ENCODE measurements at regions not wholly inside any gene's neighbourhood (a gene's known extent, or its start where the extent isn't known, plus 50 kb on each side); places are given as distances from the start of the nearest gene placed in this dataset.

DNA sequence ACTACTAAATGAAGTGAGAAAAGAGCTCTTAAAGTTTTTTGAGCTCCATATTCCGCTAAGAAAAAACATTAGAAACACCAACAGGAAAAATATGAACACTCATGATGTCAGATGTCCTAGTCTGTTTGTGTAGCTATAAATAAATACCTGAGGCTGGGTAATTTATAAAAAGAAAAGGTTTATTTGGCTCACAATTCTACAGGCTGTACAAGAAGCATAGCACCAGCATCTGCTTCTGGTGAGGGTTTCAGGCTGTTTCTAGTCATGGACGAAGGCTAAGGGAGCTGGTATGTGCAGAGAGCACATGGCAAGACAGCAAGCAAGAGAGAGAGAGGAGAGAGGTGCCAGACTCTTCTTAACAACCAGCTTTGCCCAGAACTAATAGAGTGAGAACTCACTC lies 186.2 kb downstream of the PLK2 start (continued):
- TF ChIP-seq CHD7 (IDR thresholded peaks at IDR 0.05; ENCODE audit: insufficient replicate concordance, low read length) (no peak), SRF (IDR thresholded peaks at IDR 0.05; ENCODE audit: low read depth, low read length) (no peak), TEAD4 (IDR thresholded peaks at IDR 0.05; ENCODE audit: low read depth, low read length) (no peak), GABPA (IDR thresholded peaks at IDR 0.05; ENCODE audit: borderline replicate concordance, insufficient read depth, low read length) (no peak), HDAC2 (IDR thresholded peaks at IDR 0.05; ENCODE audit: borderline replicate concordance in 1 of 2, low read depth in 2 of 2, low read length in 2 of 2) (no peak), HDAC6 (IDR thresholded peaks at IDR 0.05; ENCODE audit: low read depth, low read length) (no peak)

Data from H1 (cell line).